ENCODE measurements at regions not wholly inside any gene's neighbourhood (a gene's known extent, or its start where the extent isn't known, plus 50 kb on each side); places are given as distances from the start of the nearest gene placed in this dataset.
"Not testable (repeated sequence)": the region's sequence is repeated elsewhere in the genome, so short reads cannot be mapped to it uniquely, and the experiment has no call there.

DNA sequence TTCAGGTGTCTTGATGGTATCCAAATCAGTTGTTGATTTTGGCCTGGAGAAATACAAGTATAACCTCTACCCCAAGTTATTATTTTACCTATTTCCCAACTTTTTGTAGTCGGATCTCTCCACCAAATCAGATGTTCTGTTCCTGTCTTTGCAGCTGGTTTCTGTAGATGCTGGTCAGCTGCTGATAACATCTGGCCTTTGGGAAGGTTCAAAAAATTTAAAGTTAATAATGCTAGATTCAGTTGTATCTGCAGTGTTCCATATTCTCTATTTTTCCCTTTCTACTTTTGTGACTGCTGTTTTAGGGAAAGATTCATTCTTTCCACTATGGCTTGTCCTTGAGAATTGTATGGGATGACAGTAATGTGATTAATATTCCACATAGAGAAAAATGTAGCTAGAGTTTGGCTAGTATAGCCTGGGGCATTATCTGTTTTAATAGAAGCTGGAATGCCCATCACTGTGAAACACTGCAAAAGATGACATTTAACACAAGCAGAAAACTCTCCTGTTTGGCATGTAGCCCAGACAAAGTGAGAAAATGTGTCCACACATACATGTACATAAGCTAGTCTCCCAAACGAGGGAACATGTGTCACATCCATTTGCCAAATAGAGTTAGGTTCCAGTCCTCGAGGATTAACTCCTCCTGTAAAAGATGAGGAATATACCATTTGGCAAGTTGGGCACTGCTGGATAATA, 99.2 kb downstream of the ZNF100 start:
- H3K4me3 ChIP-seq; H3K27me3 ChIP-seq; H3K4me1 ChIP-seq; intact Hi-C loops (cut with DNase I); H3K9me3 ChIP-seq; H3K27ac ChIP-seq; ATAC-seq; DNase-seq; H3K36me3 ChIP-seq: not testable (repeated sequence)

- no peak for ATAC-seq
- intact Hi-C loops (cut with DNase I) = no loop called here
- TF ChIP-seq, protein P1, sequence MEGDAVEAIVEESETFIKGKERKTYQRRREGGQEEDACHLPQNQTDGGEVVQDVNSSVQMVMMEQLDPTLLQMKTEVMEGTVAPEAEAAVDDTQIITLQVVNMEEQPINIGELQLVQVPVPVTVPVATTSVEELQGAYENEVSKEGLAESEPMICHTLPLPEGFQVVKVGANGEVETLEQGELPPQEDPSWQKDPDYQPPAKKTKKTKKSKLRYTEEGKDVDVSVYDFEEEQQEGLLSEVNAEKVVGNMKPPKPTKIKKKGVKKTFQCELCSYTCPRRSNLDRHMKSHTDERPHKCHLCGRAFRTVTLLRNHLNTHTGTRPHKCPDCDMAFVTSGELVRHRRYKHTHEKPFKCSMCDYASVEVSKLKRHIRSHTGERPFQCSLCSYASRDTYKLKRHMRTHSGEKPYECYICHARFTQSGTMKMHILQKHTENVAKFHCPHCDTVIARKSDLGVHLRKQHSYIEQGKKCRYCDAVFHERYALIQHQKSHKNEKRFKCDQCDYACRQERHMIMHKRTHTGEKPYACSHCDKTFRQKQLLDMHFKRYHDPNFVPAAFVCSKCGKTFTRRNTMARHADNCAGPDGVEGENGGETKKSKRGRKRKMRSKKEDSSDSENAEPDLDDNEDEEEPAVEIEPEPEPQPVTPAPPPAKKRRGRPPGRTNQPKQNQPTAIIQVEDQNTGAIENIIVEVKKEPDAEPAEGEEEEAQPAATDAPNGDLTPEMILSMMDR (IDR thresholded peaks at IDR 0.05) = no peak
These were observed 111.7 kb downstream of the ZNF100 start for GRCh38 chr19:21655540-21656126.

DNA sequence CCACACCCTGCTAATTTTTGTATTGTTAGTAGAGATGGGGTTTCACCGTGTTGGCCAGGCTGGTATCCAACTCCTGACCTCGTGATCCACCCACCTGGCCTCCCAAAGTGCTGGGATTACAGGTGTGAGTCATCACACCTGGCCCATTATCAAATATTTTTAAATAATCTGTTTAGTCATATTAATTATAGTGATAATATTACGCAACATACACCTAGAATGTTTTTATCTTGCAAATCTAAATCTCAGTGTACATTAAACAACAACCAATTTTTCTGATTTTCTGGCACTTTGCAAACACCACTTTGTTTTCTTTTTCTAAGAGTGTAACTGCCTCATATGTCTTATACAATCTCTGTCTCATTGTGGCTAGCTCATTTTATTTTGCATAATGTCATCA, 115.9 kb downstream of the ZNF100 start:
- H3K27me3 ChIP-seq; H3K27ac ChIP-seq; ATAC-seq; DNase-seq; H3K4me3 ChIP-seq; H3K9me3 ChIP-seq; H3K4me1 ChIP-seq; H3K36me3 ChIP-seq; intact Hi-C loops (cut with DNase I): not testable (repeated sequence)

More at GRCh38 chr19:21655540-21656126, 111.7 kb downstream of the ZNF100 start:
- no peaks in the 10 kb centered on the region for H3K4me1 ChIP-seq
- H3K36me3 ChIP-seq = no peaks in the 10 kb centered on the region
- H3K9me3 ChIP-seq = no peaks in the 10 kb centered on the region
- DNase-seq = no peak
- no peak overlapping the region for H3K27ac ChIP-seq
- no peak overlapping the region for H3K4me3 ChIP-seq
- H3K27me3 ChIP-seq = no peaks in the 10 kb centered on the region

GRCh38 chr19:21638776-21639175, 128.6 kb downstream of the ZNF100 start:
- H3K36me3 ChIP-seq = no peaks in the 10 kb centered on the region
- no peak overlapping the region for H3K27ac ChIP-seq
- TF ChIP-seq, protein P1 (IDR thresholded peaks at IDR 0.05) = no peak
- H3K4me3 ChIP-seq = no peak overlapping the region
- DNase-seq (no peak), ATAC-seq (no peak)
- H3K4me1 ChIP-seq = no peaks in the 10 kb centered on the region
- no peaks in the 10 kb centered on the region for H3K27me3 ChIP-seq
- intact Hi-C loops (cut with DNase I) = no loop called here
- H3K9me3 ChIP-seq = no peaks in the 10 kb centered on the region

GRCh38 chr19:21626924-21627697, 121.7 kb downstream of the ZNF429 start:
- no peaks in the 10 kb centered on the region for H3K4me1 ChIP-seq
- TF ChIP-seq, protein P1 (IDR thresholded peaks at IDR 0.05) = no peak
- DNase-seq (no peak), ATAC-seq (no peak)
- no peak overlapping the region for H3K4me3 ChIP-seq
- H3K27ac ChIP-seq = no peak overlapping the region
- no peaks in the 10 kb centered on the region for H3K36me3 ChIP-seq
- intact Hi-C loops (cut with DNase I) = no loop called here
- H3K9me3 ChIP-seq = no peaks in the 10 kb centered on the region
- no peaks in the 10 kb centered on the region for H3K27me3 ChIP-seq

GRCh38 chr19:21626091-21626490, 120.7 kb downstream of the ZNF429 start:
- Histone ChIP-seq H3K4me1 (no peaks in the 10 kb centered on the region), H3K9me3 (no peaks in the 10 kb centered on the region), H3K27ac (no peak overlapping the region), H3K36me3 (no peaks in the 10 kb centered on the region), H3K4me3 (no peak overlapping the region), H3K27me3 (no peaks in the 10 kb centered on the region)
- DNase-seq = no peak
- TF ChIP-seq, protein P1 (IDR thresholded peaks at IDR 0.05) = no peak
- intact Hi-C loops (cut with DNase I) = no loop called here
- no peak for ATAC-seq

Measured in upper lobe of right lung (tissue), 1 donor.